DMS 273 (cell line): ENCODE measurements at regions not wholly inside any gene's neighbourhood (a gene's known extent, or its start where the extent isn't known, plus 50 kb on each side); places are given as distances from the start of the nearest gene placed in this dataset.
A peak's percentile ranks its signal among the peaks of the same experiment; 100 is the strongest.

Source experiments
- DNase-seq: peaks from one replicate; lab custom pipeline; 2025; ENCODE audit not compliant: unreplicated experiment; lab: John Stamatoyannopoulos, UW

DNA sequence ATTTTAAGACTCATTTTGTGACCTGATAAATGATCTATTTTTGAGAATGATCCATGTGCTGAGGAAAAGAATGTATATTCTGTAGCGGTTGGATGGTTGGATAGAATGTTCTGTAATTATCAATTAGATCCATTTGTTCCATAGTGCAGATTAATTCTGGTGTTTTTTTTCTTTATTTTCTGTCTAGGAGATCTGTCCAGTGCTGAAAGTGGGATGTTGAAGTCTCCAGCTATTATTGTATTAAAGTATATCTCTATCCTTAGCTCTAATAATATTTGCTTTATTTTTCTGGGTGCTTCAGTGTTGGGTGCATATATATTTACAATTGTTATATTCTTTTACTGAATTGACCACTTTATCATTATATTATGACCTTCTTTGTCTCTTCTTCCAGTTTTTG is 1344.9 kb upstream of the TENM3 start:
- no peak for DNase-seq

DNA sequence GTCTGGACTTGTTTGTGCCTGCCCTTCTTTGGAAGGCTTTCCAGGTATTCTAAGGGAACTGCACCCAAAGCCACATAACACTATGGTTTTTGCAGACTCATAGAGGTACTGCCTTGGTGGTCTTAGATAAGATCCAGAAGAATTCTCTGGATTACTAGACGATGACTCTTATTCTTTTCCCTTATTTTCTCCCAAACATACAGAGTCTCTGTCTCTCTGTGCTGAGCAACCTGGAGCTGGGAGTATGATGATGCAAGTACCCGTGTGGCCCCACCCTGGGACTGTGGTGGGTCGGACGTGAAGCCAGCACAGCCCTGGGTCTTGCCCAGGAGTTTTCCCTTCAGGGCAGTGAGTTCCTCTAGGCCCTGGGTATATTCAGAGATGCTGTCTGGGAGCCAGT is 1342.4 kb upstream of the TENM3 start:
- no peak for DNase-seq

DNA sequence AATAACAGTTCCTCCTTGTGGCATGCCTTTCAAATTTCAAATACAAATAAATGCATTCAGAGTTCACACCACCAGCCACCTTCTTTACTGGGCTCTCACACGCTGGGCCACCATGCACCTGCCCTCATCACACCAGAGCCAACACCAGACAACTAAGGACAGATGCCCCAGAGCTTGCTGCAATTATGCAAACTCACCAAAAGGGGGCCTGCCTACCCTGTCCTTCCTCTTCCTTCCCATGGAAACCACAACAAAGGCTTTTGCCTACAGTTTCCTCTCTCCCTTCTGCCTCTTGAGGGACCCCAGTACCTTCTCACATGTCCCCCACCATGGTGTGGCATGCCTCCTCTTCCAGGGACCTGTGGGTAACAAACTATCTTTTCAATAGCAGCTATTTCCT is 1333.9 kb upstream of the TENM3 start:
- DNase-seq, result peak; percentile 1

DNA sequence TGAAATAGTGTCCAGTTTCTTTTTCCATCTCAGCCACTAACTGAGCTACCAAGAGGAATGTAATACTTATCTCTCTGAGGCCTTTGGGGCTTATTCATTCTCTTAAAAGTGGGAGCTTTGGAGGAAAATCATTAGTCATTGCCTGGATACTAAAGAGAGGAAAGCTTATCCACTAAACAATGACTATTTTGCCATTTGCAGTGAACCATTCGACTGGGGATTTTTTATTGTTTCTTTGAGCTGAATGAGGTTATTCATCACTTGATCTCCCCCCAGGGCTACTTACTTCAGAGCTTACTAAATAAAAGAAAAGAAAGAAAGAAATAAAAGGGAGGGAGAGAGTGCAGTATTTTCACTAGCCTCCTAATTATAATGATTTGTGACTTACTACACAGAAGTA is 1329.5 kb upstream of the TENM3 start:
- no peak for DNase-seq

DNA sequence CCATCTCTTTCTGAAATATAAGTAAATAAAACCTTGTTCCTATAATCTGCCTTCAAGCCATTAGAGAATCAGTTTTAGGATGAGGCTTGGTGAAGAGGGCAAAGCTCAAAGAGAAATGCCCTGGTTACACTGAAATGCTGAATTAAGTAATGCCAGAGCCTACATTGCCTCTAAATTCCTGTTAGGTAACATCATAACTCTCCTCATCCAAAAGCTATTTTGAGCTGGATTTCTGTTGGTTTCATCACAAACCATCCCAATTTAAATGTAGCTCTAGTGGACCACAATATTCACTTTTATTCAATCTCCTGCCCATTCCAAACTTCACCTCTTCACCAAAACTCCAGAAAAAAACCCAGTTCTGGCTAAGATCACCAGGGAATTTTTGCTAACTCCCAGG is 1319.7 kb upstream of the TENM3 start:
- DNase-seq, result no peak

DNA sequence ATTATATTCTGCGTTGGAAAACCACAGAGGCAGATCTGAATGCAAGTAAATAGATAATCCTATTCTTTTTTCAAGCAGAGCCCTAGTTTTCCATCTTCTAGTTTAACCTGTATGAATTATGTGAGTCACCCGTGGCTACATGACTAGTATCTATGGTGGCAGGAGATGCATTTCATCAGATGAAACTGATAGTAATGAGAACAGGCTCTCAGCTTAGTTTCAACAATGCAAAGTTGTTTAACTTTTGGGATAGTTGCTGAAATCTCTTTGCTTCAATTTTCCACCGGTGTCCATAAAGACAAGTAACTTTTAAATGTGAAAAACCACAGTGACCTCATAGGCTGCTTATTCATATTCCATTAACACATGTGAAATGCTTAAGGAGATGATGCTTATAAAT is 1317.4 kb upstream of the TENM3 start:
- no peak for DNase-seq

DNA sequence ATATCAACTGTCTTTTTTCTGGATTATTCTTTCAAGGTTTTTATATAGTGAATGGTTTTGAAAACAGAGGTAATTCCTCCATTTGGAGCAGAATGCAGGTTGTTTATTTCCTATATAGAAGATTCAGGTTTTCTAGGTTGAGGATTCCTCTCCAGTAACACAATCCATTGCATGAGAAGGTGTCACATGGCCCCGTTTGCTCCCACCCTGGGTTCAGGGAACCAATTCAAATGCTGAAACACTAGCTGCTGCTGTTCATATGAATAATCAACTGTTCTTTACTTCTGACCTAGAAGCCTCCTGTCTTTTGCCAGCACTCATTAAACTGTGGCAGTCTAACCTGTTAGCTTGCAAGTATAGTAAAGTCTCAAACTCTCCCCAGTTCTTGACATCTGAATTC is 1316.9 kb upstream of the TENM3 start:
- DNase-seq, result no peak

DNA sequence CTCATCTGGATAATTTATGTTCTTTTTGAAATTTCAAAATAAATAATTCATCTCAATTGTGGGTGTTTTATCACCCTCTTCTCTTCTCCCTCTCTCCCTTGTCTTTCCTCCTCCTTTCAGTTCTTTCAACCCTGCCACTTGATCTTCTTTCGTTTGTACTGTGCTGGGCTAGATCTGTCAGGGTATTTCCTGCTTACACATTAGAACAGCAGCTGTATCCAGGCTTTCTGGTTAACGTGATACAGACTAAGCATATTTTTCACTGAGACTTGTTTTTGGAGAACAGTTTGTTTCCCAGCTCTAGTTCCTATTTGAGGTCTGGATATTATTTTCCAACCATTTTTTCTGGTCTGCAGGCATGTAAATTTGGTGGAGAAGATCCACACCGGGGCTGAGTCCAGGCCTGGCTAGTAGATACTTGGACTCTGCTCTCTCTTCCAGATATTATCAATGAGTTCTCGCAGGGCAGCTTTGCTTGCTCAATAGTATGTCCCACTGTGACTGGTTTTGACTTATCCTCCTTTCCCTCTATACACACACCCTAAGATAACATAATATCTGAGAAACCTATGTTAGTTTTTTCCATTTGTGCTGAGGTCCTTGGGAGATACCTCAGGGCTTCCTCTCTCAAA is 1310.7 kb upstream of the TENM3 start:
- DNase-seq, result no peak

DNA sequence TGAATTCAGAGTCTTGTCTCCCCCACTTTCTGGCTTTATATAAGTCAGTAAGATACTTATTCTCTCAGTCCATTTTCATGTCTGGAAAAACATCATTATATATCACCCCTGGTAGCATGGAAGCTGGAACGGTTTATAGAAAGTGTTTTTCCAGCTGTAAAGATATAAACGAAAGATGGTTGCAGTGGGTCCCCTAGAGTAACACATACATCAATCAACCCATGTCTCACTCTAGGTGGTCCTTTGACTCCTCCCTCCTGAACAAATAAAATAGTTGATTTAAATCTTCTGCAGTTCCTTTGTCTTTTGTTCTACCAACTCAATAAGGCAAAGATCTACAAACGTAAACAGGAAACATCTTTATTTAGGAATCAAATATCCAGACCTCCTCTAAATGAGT is 1306.1 kb upstream of the TENM3 start:
- DNase-seq, result no peak

DNA sequence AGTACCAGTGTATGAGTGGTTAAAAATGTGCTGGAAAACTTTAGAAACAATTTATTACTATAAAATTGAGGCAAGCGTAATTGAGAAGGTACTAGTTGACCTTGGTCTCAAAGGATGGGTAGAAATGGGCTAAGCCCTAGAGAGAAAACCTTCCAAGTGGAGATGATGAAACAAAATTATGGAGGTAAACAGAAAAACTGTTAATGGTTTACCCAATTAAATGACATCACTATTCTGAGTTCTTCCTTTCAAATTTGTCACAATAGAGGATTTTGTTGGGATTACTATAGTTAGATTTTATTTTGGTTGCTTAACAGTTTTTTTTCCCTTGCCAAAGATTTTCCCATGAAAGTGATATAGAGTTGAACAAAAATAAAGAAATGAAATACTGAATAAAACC is 1302.5 kb upstream of the TENM3 start:
- no peak for DNase-seq

DNA sequence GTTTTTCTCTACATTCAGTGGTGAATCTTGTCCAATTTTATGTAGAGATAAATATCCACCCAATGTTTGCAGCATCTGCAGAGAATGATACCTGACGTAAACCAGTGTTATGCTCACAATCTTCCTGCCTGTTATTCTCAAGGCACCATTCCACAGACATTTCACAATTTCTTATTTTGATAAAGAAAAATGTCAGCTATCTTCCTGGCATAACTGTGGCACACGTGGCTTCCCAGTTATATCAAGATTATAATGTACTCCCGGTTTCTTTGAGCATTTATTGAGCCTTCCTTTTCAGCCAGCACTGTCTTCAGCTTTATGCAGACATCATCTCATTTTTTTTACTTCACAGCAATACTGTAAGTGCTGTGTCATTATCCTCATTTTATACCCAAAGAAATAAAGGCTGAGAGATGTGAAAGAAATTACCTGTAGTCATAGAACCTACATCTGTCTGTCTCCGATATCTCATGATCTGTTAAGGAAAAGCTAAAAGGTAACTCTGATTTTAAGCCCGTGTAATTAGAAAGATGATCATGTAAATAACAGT is 1300.8 kb upstream of the TENM3 start:
- no peak for DNase-seq

DNA sequence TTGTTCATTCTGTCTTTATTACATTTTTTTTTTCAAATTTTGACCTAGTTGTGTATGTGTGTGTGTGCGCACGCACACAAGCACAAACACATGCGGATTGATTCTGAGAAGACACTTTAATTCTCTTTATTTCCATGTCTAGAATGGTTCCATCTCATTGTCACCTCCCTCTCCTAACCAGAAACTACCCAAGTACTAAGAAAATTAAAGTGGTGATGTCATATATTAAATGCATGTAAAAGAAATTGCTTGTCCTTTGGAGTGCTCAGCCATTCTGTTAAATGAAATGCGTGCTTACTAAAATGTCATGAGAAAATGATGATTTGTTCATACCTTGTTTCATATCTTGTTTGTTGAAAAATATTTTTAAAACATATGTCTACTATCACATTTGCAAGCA is 1297.0 kb upstream of the TENM3 start:
- no peak for DNase-seq

DNA sequence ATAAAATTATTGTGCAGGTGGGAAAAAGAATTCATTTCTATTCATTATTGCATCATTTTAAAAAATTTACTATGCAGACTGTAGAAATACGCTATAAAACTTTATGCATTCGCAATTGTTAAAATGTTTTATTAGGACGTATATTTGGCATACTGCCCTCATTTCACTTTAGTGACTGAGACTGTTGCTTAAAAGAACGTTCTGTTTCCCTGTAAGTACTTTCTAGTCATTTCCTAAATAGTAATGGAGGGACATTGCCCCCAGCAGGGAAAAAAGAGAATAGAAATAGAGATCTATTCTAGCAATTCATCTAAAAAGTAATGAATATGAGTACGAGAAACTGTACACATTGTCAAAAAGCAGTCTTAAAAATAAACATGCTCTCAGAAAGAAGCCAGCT is 1295.8 kb upstream of the TENM3 start:
- DNase-seq, result no peak

DNA sequence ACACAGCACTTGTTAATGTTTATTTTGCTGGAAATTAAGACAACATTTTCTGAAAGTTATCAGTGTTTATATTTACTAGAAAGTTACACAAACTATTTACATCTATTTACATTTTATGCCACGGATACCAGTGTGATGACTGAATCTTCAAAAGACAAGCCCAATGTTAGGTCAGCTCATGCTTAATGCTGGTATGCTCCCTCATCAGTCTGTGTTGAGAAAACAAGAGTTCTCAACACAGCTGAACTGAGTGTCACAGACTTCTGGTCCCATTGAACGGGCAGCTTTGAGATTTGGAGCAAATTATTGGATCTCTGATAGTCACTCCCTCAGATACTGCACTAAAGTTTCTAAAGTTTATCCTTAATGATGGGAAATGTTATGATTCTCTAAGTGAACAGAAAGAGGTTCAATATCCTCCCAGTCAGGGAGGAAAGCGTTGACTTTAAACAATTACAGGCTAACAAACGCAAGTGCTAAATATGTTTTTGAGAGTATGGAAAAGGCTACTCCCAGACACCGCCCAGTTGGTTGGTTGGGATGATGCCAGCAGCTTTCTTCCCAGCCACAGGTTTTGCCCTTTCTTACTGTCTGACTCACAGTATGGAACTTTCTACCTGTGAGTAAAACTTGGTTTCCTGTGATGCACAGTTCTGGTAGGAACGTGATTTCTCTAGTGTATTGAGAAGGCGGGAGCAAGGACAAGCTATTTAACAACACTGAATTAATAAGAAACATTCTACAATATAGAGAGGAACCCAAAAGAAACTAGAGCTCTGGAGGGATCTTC is 1293.6 kb upstream of the TENM3 start:
- no peak for DNase-seq

DNA sequence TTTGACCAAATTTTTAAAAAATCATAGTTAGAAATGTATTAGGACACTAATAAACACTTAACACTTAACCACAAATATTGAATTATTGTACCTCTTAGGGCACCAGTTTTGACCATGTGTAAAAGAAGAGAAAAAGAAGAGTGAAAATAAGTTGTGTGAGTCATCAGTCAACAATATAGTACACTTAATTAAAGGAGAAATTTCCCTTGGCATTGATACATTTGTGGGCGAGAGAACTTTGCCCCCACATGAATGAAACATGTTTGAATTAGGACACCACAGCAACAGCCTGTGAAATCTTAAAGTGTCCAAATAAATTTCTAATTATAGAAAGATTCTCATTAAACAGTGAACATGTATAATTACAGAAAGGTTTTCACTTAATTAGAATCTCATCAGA is 1292.8 kb upstream of the TENM3 start:
- DNase-seq, result no peak

DNA sequence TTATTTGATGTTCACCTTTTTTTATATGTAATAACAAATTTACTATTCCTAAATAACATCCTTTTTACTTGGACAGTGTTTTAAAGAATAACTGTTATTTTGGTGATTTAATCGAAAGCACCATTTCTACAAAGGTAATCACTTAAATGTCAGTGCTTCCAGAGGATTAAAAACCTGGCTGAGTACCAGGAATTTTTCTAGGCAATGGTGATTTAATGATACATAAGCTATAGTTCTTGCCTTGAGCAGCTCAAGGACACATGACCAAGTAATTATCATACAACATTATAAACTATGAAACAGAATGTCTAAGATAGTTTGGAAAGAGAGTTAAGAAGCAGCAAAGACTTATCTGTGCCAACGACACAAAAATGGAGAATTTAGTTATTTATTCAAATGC is 1291.9 kb upstream of the TENM3 start:
- no peak for DNase-seq

DNA sequence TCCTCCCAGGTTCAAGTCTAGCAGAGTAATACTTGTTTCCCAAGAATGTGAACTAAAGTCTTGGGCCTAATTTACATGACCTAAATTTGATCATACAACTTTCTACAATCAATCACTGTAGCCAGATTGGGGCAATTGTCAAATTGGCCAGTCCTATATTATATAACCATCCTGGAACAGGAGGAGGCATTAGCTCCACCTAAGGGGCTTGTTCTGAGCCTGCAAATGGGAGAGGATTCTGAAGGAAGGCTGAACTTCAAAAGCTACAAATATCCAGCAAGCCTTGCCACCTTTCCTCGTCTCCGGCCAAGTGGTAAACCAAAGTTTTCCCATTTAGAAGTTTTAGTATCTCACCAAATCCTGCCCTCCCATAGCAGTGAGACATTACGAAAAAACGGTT is 1289.6 kb upstream of the TENM3 start:
- DNase-seq, result peak; percentile 4

DNA sequence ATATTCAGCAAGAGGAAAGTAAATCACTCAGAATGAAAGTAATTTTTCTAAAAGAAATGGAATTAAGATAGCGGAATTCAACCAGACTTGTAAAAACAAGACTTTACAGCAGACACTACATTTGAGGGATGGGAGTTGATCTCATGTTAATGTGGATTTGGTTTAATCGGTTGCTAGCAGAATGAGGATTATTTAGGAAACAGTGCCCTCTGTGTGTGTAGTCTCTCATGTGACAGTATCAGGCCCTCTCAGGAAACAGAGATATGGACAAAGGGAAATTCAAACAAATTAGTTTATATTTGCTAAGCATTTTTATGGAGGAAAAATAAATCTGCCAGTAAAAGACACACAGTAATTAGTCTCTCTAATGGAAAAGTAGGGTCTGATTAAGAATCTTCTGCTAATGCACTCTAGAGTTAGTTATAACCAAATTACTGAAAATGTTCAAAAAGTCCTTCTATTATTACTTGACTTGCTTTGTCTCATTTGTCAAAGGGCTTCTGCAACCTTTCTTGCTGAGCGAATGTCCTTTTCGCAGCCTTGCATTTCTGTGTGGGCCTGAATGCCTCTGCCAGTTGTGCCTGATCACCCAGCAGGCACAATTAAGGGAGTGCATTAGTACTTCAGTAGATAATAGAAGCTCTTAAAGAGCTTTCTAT is 1282.3 kb upstream of the TENM3 start:
- DNase-seq, result no peak

DNA sequence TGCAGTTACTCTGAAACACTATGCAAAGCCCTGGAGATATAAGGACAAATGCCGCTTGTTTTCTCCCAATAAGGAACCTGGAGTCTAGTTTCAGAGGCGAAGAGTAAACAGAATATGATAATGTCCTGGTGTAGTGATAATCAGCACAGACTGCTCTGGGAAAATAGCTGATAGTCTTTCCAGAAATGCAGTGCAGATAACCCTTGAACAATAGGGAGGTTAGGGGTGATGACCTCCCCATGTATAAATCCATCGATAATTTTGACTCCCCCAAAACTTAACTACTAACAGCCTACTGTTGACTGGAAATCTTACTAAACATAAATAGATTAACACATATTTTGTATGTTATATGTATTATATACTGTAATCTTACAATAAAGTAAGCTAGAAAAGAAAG is 1280.9 kb upstream of the TENM3 start:
- DNase-seq, result no peak

DNA sequence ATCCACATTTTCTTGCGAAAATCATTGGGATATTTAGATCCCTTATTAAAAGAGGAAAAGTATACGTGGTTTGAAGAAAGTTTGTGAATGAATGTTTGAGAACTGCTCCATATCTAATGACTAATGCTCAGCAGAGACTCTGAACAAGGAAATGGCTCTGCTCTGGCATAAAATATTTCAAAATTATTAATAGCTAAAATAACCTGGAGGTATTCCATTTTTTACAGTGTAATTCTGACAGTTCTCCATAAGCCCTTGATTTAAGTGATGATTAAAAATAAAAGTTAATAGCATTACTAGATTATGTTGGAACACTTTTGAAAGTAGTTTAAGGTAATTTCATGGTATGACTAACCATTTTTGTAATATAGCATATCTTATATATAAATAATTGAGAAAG is 1276.9 kb upstream of the TENM3 start:
- DNase-seq, result no peak

DNA sequence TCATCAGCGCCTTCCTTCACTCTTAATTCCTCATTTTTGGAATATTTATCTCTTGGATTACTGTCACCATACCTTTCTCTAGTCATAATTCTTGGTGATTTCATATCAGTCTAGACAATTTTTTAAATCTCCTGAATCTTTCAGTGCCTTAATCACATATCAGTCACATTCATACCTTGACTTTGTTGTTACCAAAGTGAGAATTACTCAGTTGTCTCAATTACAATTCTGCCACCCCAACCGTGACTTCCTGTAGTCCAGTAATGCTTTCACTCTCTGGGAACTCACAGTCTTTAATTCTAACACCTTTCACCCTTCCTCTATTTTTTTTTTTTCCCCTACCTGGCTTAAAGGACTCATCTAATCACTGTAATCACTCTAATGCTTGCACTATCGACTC is 1275.3 kb upstream of the TENM3 start:
- no peak for DNase-seq

DNA sequence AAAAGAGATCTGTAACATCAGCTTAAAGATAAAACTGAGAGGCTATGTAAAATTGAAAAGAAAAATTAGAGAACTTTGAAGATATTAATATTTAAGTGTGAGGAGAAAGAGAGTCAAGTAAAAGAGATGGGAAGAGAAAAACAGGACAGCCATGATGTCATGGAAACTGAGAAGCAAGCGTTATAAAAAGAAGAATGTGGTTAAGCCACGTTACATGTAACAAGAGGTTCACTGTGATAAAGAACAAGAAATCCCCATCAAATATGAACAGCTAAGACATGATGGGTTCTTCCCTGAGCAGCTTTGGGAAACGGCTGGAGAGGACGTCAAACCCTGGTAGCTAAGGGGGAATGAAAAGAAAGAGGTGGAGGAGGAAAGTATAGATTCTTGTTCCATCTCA is 1269.3 kb upstream of the TENM3 start:
- DNase-seq, result no peak
